Panc1 (cell line): ENCODE measurements at regions not wholly inside any gene's neighbourhood (a gene's known extent, or its start where the extent isn't known, plus 50 kb on each side); places are given as distances from the start of the nearest gene placed in this dataset.

Experiments used
- CTCF ChIP-seq: fragments of 450-650 bp; IDR thresholded peaks from 2 replicates; pipeline ENCODE4 v1.5.1; 2017; ENCODE audit warnings: mild to moderate bottlenecking
- TF ChIP-seq, protein P1 (sequence below), 2 experiments: IDR thresholded peaks; 2 replicates each; pipeline ENCODE4 v1.6.1; 2011 to 2012; ENCODE audit warnings: low read depth in 2 of 2, control low read depth in 1 of 2, low read length in 1 of 2, mild to moderate bottlenecking in 1 of 2, moderate library complexity in 1 of 2; ENCODE audit not compliant: insufficient read depth in 1 of 2

GRCh38 chr1:30609999-30610345, 113.4 kb downstream of the MATN1 start:
- TF ChIP-seq CTCF, result no peak
- TF ChIP-seq, protein P1, sequence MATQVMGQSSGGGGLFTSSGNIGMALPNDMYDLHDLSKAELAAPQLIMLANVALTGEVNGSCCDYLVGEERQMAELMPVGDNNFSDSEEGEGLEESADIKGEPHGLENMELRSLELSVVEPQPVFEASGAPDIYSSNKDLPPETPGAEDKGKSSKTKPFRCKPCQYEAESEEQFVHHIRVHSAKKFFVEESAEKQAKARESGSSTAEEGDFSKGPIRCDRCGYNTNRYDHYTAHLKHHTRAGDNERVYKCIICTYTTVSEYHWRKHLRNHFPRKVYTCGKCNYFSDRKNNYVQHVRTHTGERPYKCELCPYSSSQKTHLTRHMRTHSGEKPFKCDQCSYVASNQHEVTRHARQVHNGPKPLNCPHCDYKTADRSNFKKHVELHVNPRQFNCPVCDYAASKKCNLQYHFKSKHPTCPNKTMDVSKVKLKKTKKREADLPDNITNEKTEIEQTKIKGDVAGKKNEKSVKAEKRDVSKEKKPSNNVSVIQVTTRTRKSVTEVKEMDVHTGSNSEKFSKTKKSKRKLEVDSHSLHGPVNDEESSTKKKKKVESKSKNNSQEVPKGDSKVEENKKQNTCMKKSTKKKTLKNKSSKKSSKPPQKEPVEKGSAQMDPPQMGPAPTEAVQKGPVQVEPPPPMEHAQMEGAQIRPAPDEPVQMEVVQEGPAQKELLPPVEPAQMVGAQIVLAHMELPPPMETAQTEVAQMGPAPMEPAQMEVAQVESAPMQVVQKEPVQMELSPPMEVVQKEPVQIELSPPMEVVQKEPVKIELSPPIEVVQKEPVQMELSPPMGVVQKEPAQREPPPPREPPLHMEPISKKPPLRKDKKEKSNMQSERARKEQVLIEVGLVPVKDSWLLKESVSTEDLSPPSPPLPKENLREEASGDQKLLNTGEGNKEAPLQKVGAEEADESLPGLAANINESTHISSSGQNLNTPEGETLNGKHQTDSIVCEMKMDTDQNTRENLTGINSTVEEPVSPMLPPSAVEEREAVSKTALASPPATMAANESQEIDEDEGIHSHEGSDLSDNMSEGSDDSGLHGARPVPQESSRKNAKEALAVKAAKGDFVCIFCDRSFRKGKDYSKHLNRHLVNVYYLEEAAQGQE (IDR thresholded peaks at IDR 0.05; ENCODE audit: insufficient read depth in 1 of 2, low read depth in 2 of 2, low read length in 1 of 2), result no peak
